Left lung (tissue), 4 donors: ENCODE measurements at regions not wholly inside any gene's neighbourhood (a gene's known extent, or its start where the extent isn't known, plus 50 kb on each side); places are given as distances from the start of the nearest gene placed in this dataset.

ENCODE experiments used
- ATAC-seq: fragments of 200-7000 bp; cut with Tn5 transposase; one replicate; pipeline ENCODE4 v1.9.1; 2020; ENCODE audit warnings: moderate library complexity
- DNase-seq, 4 donors: peaks; one replicate each; pipeline ENCODE4 v3.0.0-alpha.2; 2013 to 2020
- H3K27ac ChIP-seq, 2 donors: fragments of 200-600 bp; sonication (generic) in 1 of 2; one replicate each; pipeline versions ENCODE4 v1.5.0 to v1.8.0; 2020 to 2021
- H3K27me3 ChIP-seq, 2 donors: fragments of 200-600 bp; sonication (generic) in 1 of 2; one replicate each; pipeline versions ENCODE4 v1.5.0 to v1.8.0; 2020 to 2021
- H3K36me3 ChIP-seq, 2 donors: fragments of 200-600 bp; sonication (generic) in 1 of 2; one replicate each; pipeline versions ENCODE4 v1.5.0 to v1.8.0; 2020 to 2021
- H3K4me1 ChIP-seq, 2 donors: fragments of 200-600 bp; one replicate each; pipeline ENCODE4 v1.8.0; 2021
- H3K4me3 ChIP-seq, 2 donors: fragments of 200-600 bp; sonication (generic) in 1 of 2; one replicate each; pipeline versions ENCODE4 v1.5.0 to v1.8.0; 2020 to 2021; ENCODE audit warnings: mild to moderate bottlenecking in 1 of 2
- H3K9me3 ChIP-seq, 2 donors: fragments of 200-600 bp; sonication (generic) in 1 of 2; one replicate each; pipeline versions ENCODE4 v1.5.0 to v1.8.0; 2020 to 2021
- CTCF ChIP-seq, 2 donors: fragments of 200-600 bp; sonication (generic) in 1 of 2; IDR thresholded peaks; one replicate each; pipeline versions ENCODE4 v1.5.0 to v1.8.0; 2021; ENCODE audit warnings: antibody characterized with exemption in 2 of 2
- intact Hi-C, 2 donors: fragments of 100-400 bp; cut with DNase I; formaldehyde crosslinking; loops; one replicate each; pipeline versions ENCODE4 v1.11.2 to v1.14.2; 2022
- donor health status: DM: no; HTN: yes; CAD: no.
- donor health status: DM: no; HTN: no; CAD: no.

- no peak for TF ChIP-seq CTCF (IDR thresholded peaks at IDR 0.05)
- H3K27me3 ChIP-seq = no peaks in the 10 kb centered on the region
- no peak overlapping the region for H3K4me3 ChIP-seq
- peaks cover 0 to 7% of the 10 kb centered on the region in 2 donors for H3K9me3 ChIP-seq
- intact Hi-C loops = no loop called here
- no peak for DNase-seq
- no peak overlapping the region for H3K27ac ChIP-seq
- H3K4me1 ChIP-seq = no peaks in the 10 kb centered on the region
- H3K36me3 ChIP-seq = no peaks in the 10 kb centered on the region
- no peak for ATAC-seq
Observed at GRCh38 chr4:33746979-33747378, 2497.3 kb downstream of the ARAP2 start.

GRCh38 chr4:33751050-33751449 lies 2493.3 kb downstream of the ARAP2 start:
- H3K9me3 ChIP-seq = no peaks in the 10 kb centered on the region
- ATAC-seq = no peak
- H3K27ac ChIP-seq = no peak overlapping the region
- no peaks in the 10 kb centered on the region for H3K27me3 ChIP-seq
- H3K4me3 ChIP-seq = no peak overlapping the region
- no peaks in the 10 kb centered on the region for H3K4me1 ChIP-seq
- no peak for DNase-seq
- H3K36me3 ChIP-seq = no peaks in the 10 kb centered on the region
- intact Hi-C loops = no loop called here
- no peak for TF ChIP-seq CTCF (IDR thresholded peaks at IDR 0.05)

GRCh38 chr4:33772582-33772981 lies 2471.7 kb downstream of the ARAP2 start:
- H3K9me3 ChIP-seq = no peaks in the 10 kb centered on the region
- TF ChIP-seq CTCF (IDR thresholded peaks at IDR 0.05) = no peak
- no peak for ATAC-seq
- no peaks in the 10 kb centered on the region for H3K36me3 ChIP-seq
- intact Hi-C loops = no loop called here
- H3K4me3 ChIP-seq = no peak overlapping the region
- no peak for DNase-seq
- H3K27ac ChIP-seq = no peak overlapping the region
- H3K4me1 ChIP-seq = no peaks in the 10 kb centered on the region
- H3K27me3 ChIP-seq = no peaks in the 10 kb centered on the region

GRCh38 chr4:33780952-33781791 lies 2463.1 kb downstream of the ARAP2 start:
- Histone ChIP-seq H3K4me1 (no peaks in the 10 kb centered on the region), H3K27ac (no peak overlapping the region), H3K36me3 (no peaks in the 10 kb centered on the region), H3K27me3 (no peaks in the 10 kb centered on the region), H3K4me3 (no peak overlapping the region), H3K9me3 (no peaks in the 10 kb centered on the region)
- intact Hi-C loops = no loop called here
- DNase-seq (no peak), ATAC-seq (no peak)
- TF ChIP-seq CTCF (IDR thresholded peaks at IDR 0.05) = no peak

- Histone ChIP-seq H3K9me3 (no peaks in the 10 kb centered on the region), H3K36me3 (no peaks in the 10 kb centered on the region), H3K27ac (no peak overlapping the region), H3K4me1 (no peaks in the 10 kb centered on the region), H3K27me3 (no peaks in the 10 kb centered on the region), H3K4me3 (no peak overlapping the region)
- intact Hi-C loops = no loop called here
- ATAC-seq = no peak
- no peak for DNase-seq
- no peak for TF ChIP-seq CTCF (IDR thresholded peaks at IDR 0.05)
Observed at GRCh38 chr4:33785843-33786242, 2458.5 kb downstream of the ARAP2 start.
